K562 (cell line): ENCODE measurements at regions not wholly inside any gene's neighbourhood (a gene's known extent, or its start where the extent isn't known, plus 50 kb on each side); places are given as distances from the start of the nearest gene placed in this dataset.

Experiments
- ATAC-seq: fragments of 200-7000 bp; cut with Tn5 transposase; 3 replicates; pipeline ENCODE4 v1.9.1; 2020; ENCODE audit warnings: moderate library complexity
- BruUV-seq: library from RNA; stranded (reverse); fragments of 400-500 nt; replicated peaks from 2 replicates; lab custom pipeline; 2021; lab: Mats Ljungman, UMichigan
- CTCF ChIA-PET: fragments of 300-600 bp; formaldehyde crosslinking; extraction: SDS; loops from one replicate; lab custom pipeline; 2021; ENCODE audit warnings: low intra/inter-chr PET ratio; lab: Yijun Ruan, JAX
- POLR2A ChIA-PET: fragments of 300-600, 350-650 bp; sonication (Branson Sonifier 250); formaldehyde crosslinking; extraction: SDS; loops from one replicate; lab custom pipeline; 2021; ENCODE audit warnings: antibody characterized with exemption, inconsistent platforms; lab: Yijun Ruan, JAX
- DNase-seq, 4 experiments: peaks; one replicate each; pipeline versions ENCODE4 v3.0.0 to v3.0.0-alpha.2; 2011 to 2018; ENCODE audit warnings: low spot score in 3 of 4, mixed read lengths in 3 of 4; ENCODE audit errors: extremely low read depth in 1 of 4
- FAIRE-seq: peaks from 2 replicates; lab custom pipeline; 2011; peaks lifted over from hg19 to GRCh38; lab: Jason Lieb, UNC
- H2AFZ ChIP-seq: 2 replicates; pipeline ENCODE4 v1.6.0; 2011; ENCODE audit warnings: low read depth, low read length, control low read depth, inconsistent platforms
- H3K27ac ChIP-seq: fragments of 200-600 bp; 3 replicates; pipeline ENCODE4 v1.8.0; 2011; ENCODE audit warnings: low read depth, mild to moderate bottlenecking, control low read depth, inconsistent platforms, low read length, moderate library complexity, mixed read lengths; ENCODE audit errors: extremely low read depth
- H3K27me3 ChIP-seq, 2 experiments: fragments of 300-600 bp in 1 of 2; 2 replicates in 1 of 2; 3 replicates in 1 of 2; pipeline versions ENCODE4 v1.6.0 to v1.8.0; 2011; ENCODE audit warnings: inconsistent platforms in 2 of 2, low read length in 2 of 2, mild to moderate bottlenecking in 1 of 2, mixed read lengths in 1 of 2, moderate library complexity in 1 of 2; ENCODE audit not compliant: control insufficient read depth in 2 of 2, insufficient read depth in 2 of 2
- H3K36me3 ChIP-seq: fragments of 300-600 bp; 3 replicates; pipeline ENCODE4 v1.8.0; 2011; ENCODE audit warnings: mild to moderate bottlenecking, low read length, inconsistent platforms; ENCODE audit not compliant: control insufficient read depth, insufficient read depth
- H3K4me1 ChIP-seq, 2 experiments: fragments of 200-600 bp in 1 of 2; replicated peaks in 1 of 2; 2 replicates in 1 of 2; 3 replicates in 1 of 2; pipeline versions ENCODE4 v1.5.1 to v1.8.0; 2011; ENCODE audit warnings: inconsistent platforms in 2 of 2, low read length in 2 of 2, mild to moderate bottlenecking in 1 of 2, mixed read lengths in 1 of 2, moderate library complexity in 1 of 2; ENCODE audit not compliant: control insufficient read depth in 2 of 2, insufficient read depth in 2 of 2
- H3K4me2 ChIP-seq: 2 replicates; pipeline ENCODE4 v1.6.1; 2011; ENCODE audit warnings: low read length, control low read depth, inconsistent platforms, mixed read lengths; ENCODE audit not compliant: insufficient read depth
- H3K4me3 ChIP-seq: fragments of 200-600 bp; sonication (generic), shearing (Covaris generic); 2 replicates; pipeline ENCODE4 v1.5.1; 2016; ENCODE audit warnings: control low read depth, inconsistent platforms
- H3K79me2 ChIP-seq: fragments of 200-600 bp; 3 replicates; pipeline ENCODE4 v1.8.0; 2011; ENCODE audit warnings: low read length, inconsistent platforms; ENCODE audit not compliant: control insufficient read depth, insufficient read depth
- H3K9ac ChIP-seq, 2 experiments: 2 replicates each; pipeline versions ENCODE4 v1.6.0 to v1.6.1; 2011; ENCODE audit warnings: low read depth in 2 of 2, low read length in 2 of 2, control low read depth in 1 of 2, inconsistent platforms in 1 of 2, mild to moderate bottlenecking in 1 of 2, mixed read lengths in 1 of 2; ENCODE audit not compliant: insufficient read depth in 1 of 2
- H3K9me1 ChIP-seq: one replicate; pipeline ENCODE4 v1.6.0; 2011; ENCODE audit warnings: inconsistent platforms, mild to moderate bottlenecking, low read length, moderate library complexity; ENCODE audit not compliant: control insufficient read depth, insufficient read depth
- H3K9me3 ChIP-seq: replicated peaks from 2 replicates; pipeline ENCODE4 v1.5.1; 2011; ENCODE audit warnings: low read depth, low read length, inconsistent platforms; ENCODE audit not compliant: control insufficient read depth, insufficient read depth
- H4K20me1 ChIP-seq: replicated peaks from 2 replicates; pipeline ENCODE4 v1.6.1; 2011; ENCODE audit warnings: low read length, inconsistent platforms, mixed read lengths; ENCODE audit not compliant: control insufficient read depth, insufficient read depth
- HDAC8 ChIP-seq: fragments of 450-650 bp; IDR thresholded peaks from 2 replicates; pipeline ENCODE4 v1.6.1; 2016; ENCODE audit warnings: mild to moderate bottlenecking, missing genetic modification characterization, moderate library complexity, missing compliant biosample characterization
- MAFK ChIP-seq: IDR thresholded peaks from 2 replicates; pipeline ENCODE4 v1.6.1; 2011; ENCODE audit warnings: low read length, improper control_type of control experiment
- NEUROD1 ChIP-seq: fragments of 150-350 bp; IDR thresholded peaks from 2 replicates; pipeline ENCODE4 v1.6.1; 2014; ENCODE audit warnings: borderline replicate concordance, low read length, low read depth; ENCODE audit not compliant: partially characterized antibody
- PHB ChIP-seq: fragments of 250-450 bp; sonication (Bioruptor Pico); IDR thresholded peaks from 2 replicates; pipeline ENCODE4 v1.5.0; 2021
- SMAD4 ChIP-seq: fragments of 250-450 bp; sonication (Bioruptor Pico); conservative IDR thresholded peaks from 2 replicates; pipeline ENCODE4 v1.8.0; 2021; ENCODE audit warnings: inconsistent platforms, mild to moderate bottlenecking, moderate library complexity
- TCF7 ChIP-seq: sonication (generic); IDR thresholded peaks from 2 replicates; pipeline ENCODE4 v1.6.1; 2016; ENCODE audit warnings: antibody characterized with exemption, borderline replicate concordance
- ZNF12 ChIP-seq: sonication (generic); formaldehyde crosslinking; IDR thresholded peaks from 2 replicates; pipeline ENCODE4 v1.4.0; 2020; ENCODE audit warnings: mild to moderate bottlenecking, missing genetic modification reagents
- ZNF41 ChIP-seq: fragments of 250-450 bp; sonication (Bioruptor Pico); conservative IDR thresholded peaks from 2 replicates; pipeline ENCODE4 v1.4.0; 2020; ENCODE audit warnings: mild to moderate bottlenecking
- WGBS: fragments of 100-300 bp; shearing (Covaris generic); methylation state at CpG from one replicate; pipeline ENCODE4 v1.1.6; 2016; ENCODE audit warnings: low coverage, mixed read lengths; ENCODE audit not compliant: insufficient coverage; ENCODE audit errors: missing lambda C conversion rate; 5-methylcytosine and 5-hydroxymethylcytosine counted together
- in situ Hi-C: fragments of 300-500 bp; cut with MboI; formaldehyde crosslinking; loops from 4 replicates; pipeline ENCODE4 v1.15.0; 2018; ENCODE audit warnings: inconsistent platforms, mixed read lengths
- intact Hi-C: fragments of 100-400 bp; cut with micrococcal nuclease; formaldehyde crosslinking; loops from 2 replicates; pipeline ENCODE4 v1.14.2; 2022
- TF ChIP-seq, protein P1 (sequence below): sonication (generic); formaldehyde crosslinking; IDR thresholded peaks from 2 replicates; pipeline ENCODE4 v1.8.1; 2023; ENCODE audit warnings: missing genetic modification reagents, mild to moderate bottlenecking, borderline replicate concordance
- TF ChIP-seq, protein P2 (sequence below): fragments of 250-450 bp; sonication (Bioruptor Pico); IDR thresholded peaks from 2 replicates; pipeline ENCODE4 v1.5.0; 2021; ENCODE audit warnings: mild to moderate bottlenecking, borderline replicate concordance

DNA sequence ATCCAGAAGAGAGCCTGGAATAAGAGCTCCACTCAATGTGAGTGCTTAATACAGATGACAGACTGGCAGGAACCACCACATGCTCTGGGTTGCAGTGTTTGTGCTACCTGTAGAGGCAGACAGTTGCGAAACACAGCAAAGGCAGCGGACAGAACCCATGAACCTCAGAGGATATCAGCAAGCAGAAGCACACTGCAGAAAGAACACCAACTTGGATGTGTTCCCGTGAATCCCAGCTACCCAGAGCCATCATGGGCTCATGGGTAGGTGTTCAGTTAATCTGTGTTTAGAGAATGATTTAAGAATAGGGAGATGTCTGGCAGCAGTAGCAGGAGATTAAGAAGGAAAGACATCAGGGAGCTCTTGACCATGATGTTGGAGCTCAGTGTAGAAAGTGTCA, 133.3 kb upstream of the FOXQ1 start (continued):
- TF ChIP-seq, protein P1, sequence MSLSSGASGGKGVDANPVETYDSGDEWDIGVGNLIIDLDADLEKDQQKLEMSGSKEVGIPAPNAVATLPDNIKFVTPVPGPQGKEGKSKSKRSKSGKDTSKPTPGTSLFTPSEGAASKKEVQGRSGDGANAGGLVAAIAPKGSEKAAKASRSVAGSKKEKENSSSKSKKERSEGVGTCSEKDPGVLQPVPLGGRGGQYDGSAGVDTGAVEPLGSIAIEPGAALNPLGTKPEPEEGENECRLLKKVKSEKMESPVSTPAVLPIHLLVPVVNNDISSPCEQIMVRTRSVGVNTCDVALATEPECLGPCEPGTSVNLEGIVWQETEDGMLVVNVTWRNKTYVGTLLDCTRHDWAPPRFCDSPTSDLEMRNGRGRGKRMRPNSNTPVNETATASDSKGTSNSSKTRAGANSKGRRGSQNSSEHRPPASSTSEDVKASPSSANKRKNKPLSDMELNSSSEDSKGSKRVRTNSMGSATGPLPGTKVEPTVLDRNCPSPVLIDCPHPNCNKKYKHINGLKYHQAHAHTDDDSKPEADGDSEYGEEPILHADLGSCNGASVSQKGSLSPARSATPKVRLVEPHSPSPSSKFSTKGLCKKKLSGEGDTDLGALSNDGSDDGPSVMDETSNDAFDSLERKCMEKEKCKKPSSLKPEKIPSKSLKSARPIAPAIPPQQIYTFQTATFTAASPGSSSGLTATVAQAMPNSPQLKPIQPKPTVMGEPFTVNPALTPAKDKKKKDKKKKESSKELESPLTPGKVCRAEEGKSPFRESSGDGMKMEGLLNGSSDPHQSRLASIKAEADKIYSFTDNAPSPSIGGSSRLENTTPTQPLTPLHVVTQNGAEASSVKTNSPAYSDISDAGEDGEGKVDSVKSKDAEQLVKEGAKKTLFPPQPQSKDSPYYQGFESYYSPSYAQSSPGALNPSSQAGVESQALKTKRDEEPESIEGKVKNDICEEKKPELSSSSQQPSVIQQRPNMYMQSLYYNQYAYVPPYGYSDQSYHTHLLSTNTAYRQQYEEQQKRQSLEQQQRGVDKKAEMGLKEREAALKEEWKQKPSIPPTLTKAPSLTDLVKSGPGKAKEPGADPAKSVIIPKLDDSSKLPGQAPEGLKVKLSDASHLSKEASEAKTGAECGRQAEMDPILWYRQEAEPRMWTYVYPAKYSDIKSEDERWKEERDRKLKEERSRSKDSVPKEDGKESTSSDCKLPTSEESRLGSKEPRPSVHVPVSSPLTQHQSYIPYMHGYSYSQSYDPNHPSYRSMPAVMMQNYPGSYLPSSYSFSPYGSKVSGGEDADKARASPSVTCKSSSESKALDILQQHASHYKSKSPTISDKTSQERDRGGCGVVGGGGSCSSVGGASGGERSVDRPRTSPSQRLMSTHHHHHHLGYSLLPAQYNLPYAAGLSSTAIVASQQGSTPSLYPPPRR: no peak
- TF ChIP-seq SMAD4 (CRISPR knock-in tag): no peak

DNA sequence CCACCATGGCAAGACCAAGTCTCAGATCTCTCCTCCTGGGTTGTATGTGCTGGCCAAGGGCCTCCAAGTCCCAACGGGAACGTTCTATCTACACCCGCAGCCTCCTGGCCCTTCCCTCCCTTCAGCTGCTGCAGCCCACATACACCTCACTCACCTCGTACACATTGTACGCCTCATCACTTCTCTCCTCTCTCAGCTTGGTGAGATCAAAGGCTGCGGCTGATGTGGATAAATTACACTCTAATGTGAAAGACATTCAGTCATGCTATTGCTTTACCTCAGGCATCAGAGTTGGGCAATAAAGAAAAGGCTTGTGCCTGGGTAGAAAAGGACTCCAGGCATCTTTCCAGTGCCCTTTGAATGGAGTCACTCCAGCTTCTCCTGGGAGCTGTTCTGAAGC, 135.3 kb upstream of the FOXQ1 start:
- DNase-seq: no peak
- TF ChIP-seq TCF7 (no peak), HDAC8 (no peak), ZNF41 (CRISPR knock-in tag) (no peak), ZNF12 (no peak), NEUROD1 (no peak), PHB (no peak), MAFK (no peak)
- TF ChIP-seq, protein P2, sequence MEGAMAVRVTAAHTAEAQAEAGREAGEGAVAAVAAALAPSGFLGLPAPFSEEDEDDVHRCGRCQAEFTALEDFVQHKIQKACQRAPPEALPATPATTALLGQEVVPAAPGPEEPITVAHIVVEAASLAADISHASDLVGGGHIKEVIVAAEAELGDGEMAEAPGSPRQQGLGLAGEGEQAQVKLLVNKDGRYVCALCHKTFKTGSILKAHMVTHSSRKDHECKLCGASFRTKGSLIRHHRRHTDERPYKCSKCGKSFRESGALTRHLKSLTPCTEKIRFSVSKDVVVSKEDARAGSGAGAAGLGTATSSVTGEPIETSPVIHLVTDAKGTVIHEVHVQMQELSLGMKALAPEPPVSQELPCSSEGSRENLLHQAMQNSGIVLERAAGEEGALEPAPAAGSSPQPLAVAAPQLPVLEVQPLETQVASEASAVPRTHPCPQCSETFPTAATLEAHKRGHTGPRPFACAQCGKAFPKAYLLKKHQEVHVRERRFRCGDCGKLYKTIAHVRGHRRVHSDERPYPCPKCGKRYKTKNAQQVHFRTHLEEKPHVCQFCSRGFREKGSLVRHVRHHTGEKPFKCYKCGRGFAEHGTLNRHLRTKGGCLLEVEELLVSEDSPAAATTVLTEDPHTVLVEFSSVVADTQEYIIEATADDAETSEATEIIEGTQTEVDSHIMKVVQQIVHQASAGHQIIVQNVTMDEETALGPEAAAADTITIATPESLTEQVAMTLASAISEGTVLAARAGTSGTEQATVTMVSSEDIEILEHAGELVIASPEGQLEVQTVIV (CRISPR knock-in tag): no peak
- H3K9ac ChIP-seq: no peak overlapping the region
- WGBS: 0% methylated on average over 6 of the region's 6 CpGs
- no peak overlapping the region for H3K4me2 ChIP-seq
- H3K9me3 ChIP-seq: no peaks in the 10 kb centered on the region
- no peaks in the 10 kb centered on the region for H3K79me2 ChIP-seq
- no peaks in the 10 kb centered on the region for H3K36me3 ChIP-seq
- ATAC-seq: no peak
- H3K4me1 ChIP-seq: no peaks in the 10 kb centered on the region
- no peak overlapping the region for H3K27ac ChIP-seq
- peaks cover 4 to 10% of the 10 kb centered on the region in 2 experiments; a peak in 4 of 5 replicates for H3K27me3 ChIP-seq
- in situ Hi-C loops: no loop called here
- CTCF ChIA-PET: no interaction called here
- H3K4me3 ChIP-seq: no peak overlapping the region
- no TSS peak for BruUV-seq
- intact Hi-C loops: no loop called here
- FAIRE-seq: no peak
- H2AFZ ChIP-seq: no peak overlapping the region
- H4K20me1 ChIP-seq: peaks cover 4% of the 10 kb centered on the region; the same call in 1 of the 2 replicates
- POLR2A ChIA-PET: no interaction called here
- H3K9me1 ChIP-seq: no peaks in the 10 kb centered on the region
